A549 (cell line): ENCODE measurements at regions not wholly inside any gene's neighbourhood (a gene's known extent, or its start where the extent isn't known, plus 50 kb on each side); places are given as distances from the start of the nearest gene placed in this dataset.

ENCODE experiments used
- ATAC-seq, 2 experiments: fragments of 200-7000 bp in 1 of 2; fragments of >200 bp in 1 of 2; cut with Nextera tagmentation in 1 of 2; cut with Tn5 transposase in 1 of 2; 3 replicates each; pipeline versions ENCODE4 v1.8.0 to v1.9.1; 2018 to 2020; ENCODE audit warnings: mild to moderate bottlenecking in 1 of 2, moderate library complexity in 1 of 2
- CTCF ChIA-PET: fragments of 300-600 bp; sonication (Branson Sonifier 250); formaldehyde crosslinking; extraction: SDS; loops from one replicate; lab custom pipeline; 2021; ENCODE audit warnings: antibody characterized with exemption, inconsistent platforms; lab: Yijun Ruan, JAX
- POLR2A ChIA-PET: fragments of 350-600 bp; formaldehyde crosslinking; extraction: SDS; loops from one replicate; lab custom pipeline; 2021; ENCODE audit warnings: antibody characterized with exemption, inconsistent platforms; lab: Yijun Ruan, JAX
- DNase-seq, 2 experiments: peaks; one replicate each; pipeline versions ENCODE4 v3.0.0 to v3.0.0-alpha.2; 2011 to 2016; ENCODE audit warnings: low read depth in 1 of 2, low spot score in 1 of 2
- FAIRE-seq: peaks from 2 replicates; lab custom pipeline; 2011; peaks lifted over from hg19 to GRCh38; lab: Jason Lieb, UNC
- H3K27ac ChIP-seq, 2 experiments: fragments of >200 bp; sonication (Bioruptor Twin); formaldehyde crosslinking; 3 replicates each; pipeline ENCODE4 v1.5.1; 2016 to 2017
- H3K4me1 ChIP-seq: fragments of >200 bp; sonication (Bioruptor Twin); formaldehyde crosslinking; 3 replicates; pipeline ENCODE4 v1.6.1; 2016
- H3K4me2 ChIP-seq: fragments of >200 bp; sonication (Bioruptor Twin); formaldehyde crosslinking; 3 replicates; pipeline ENCODE4 v1.6.1; 2016
- H3K4me3 ChIP-seq: fragments of >200 bp; sonication (Bioruptor Twin); formaldehyde crosslinking; 3 replicates; pipeline ENCODE4 v1.5.1; 2016
- H3K9me3 ChIP-seq: fragments of >200 bp; sonication (Bioruptor Twin); formaldehyde crosslinking; 3 replicates; pipeline ENCODE4 v1.6.1; 2016
- ATOH8 ChIP-seq: fragments of 250-450 bp; sonication (Bioruptor Pico); IDR thresholded peaks from 2 replicates; pipeline ENCODE4 v1.5.0; 2020; ENCODE audit warnings: low read depth, mild to moderate bottlenecking, moderate library complexity
- BHLHE40 ChIP-seq: IDR thresholded peaks from 2 replicates; pipeline ENCODE4 v1.6.1; 2012; ENCODE audit warnings: low read depth, low read length, inconsistent platforms
- CBX2 ChIP-seq: fragments of 200-600 bp; sonication (generic); IDR thresholded peaks from 2 replicates; pipeline ENCODE4 v1.6.1; 2016; ENCODE audit warnings: low read depth, mild to moderate bottlenecking, borderline replicate concordance
- CBX8 ChIP-seq: fragments of 200-600 bp; sonication (generic); IDR thresholded peaks from 2 replicates; pipeline ENCODE4 v1.6.1; 2016
- CHD2 ChIP-seq: fragments of 150-350 bp; IDR thresholded peaks from 2 replicates; pipeline ENCODE4 v1.6.1; 2014; ENCODE audit warnings: low read length; ENCODE audit not compliant: partially characterized antibody
- CTCF ChIP-seq: fragments of >200 bp; sonication (Bioruptor Twin); formaldehyde crosslinking; IDR thresholded peaks from 3 replicates; pipeline ENCODE4 v1.5.1; 2016
- ELK1 ChIP-seq: fragments of 150-350 bp; IDR thresholded peaks from 2 replicates; pipeline ENCODE4 v1.6.1; 2014; ENCODE audit warnings: low read depth, mild to moderate bottlenecking, low read length
- EP300 ChIP-seq, 2 experiments: fragments of >200 bp; sonication (Bioruptor Twin); formaldehyde crosslinking; IDR thresholded peaks; 2 replicates in 1 of 2; 3 replicates in 1 of 2; pipeline ENCODE4 v1.6.1; 2016 to 2017
- FOSB ChIP-seq: fragments of 250-450 bp; sonication (Bioruptor Pico); IDR thresholded peaks from 2 replicates; pipeline ENCODE4 v1.5.0; 2020; ENCODE audit warnings: mild to moderate bottlenecking, moderate library complexity
- FOSL2 ChIP-seq, 2 experiments: fragments of 450-650 bp in 1 of 2; fragments of >200 bp in 1 of 2; sonication (Bioruptor Twin) in 1 of 2; formaldehyde crosslinking; IDR thresholded peaks; 2 replicates each; pipeline versions ENCODE4 v1.5.0 to v1.6.1; 2016 to 2020; ENCODE audit warnings: mild to moderate bottlenecking in 1 of 2, moderate library complexity in 1 of 2
- HES2 ChIP-seq: fragments of >200 bp; sonication (Bioruptor Twin); formaldehyde crosslinking; IDR thresholded peaks from 2 replicates; pipeline ENCODE4 v1.6.1; 2016
- HOXA7 ChIP-seq: fragments of 250-450 bp; sonication (Bioruptor Pico); IDR thresholded peaks from 2 replicates; pipeline ENCODE4 v1.5.0; 2020; ENCODE audit warnings: mild to moderate bottlenecking, moderate library complexity
- JUN ChIP-seq, 2 experiments: fragments of >200 bp; sonication (Bioruptor Twin); formaldehyde crosslinking; IDR thresholded peaks; 2 replicates in 1 of 2; 3 replicates in 1 of 2; pipeline ENCODE4 v1.6.1; 2016 to 2017
- KDM5A ChIP-seq: fragments of 200-600 bp; sonication (generic); IDR thresholded peaks from 2 replicates; pipeline ENCODE4 v1.6.1; 2016; ENCODE audit warnings: antibody characterized with exemption, mild to moderate bottlenecking
- MAFK ChIP-seq: fragments of 450-650 bp; IDR thresholded peaks from 2 replicates; pipeline ENCODE4 v1.6.1; 2014; ENCODE audit not compliant: partially characterized antibody
- MAZ ChIP-seq: fragments of 150-350 bp; IDR thresholded peaks from 2 replicates; pipeline ENCODE4 v1.6.1; 2014; ENCODE audit warnings: antibody characterized with exemption, low read depth, low read length, borderline replicate concordance
- MYC ChIP-seq: IDR thresholded peaks from 2 replicates; pipeline ENCODE4 v1.6.1; 2012; ENCODE audit warnings: mild to moderate bottlenecking, inconsistent platforms, low read length, improper control_type of control experiment, borderline replicate concordance
- NPAS2 ChIP-seq: fragments of 250-450 bp; sonication (Bioruptor Pico); IDR thresholded peaks from 2 replicates; pipeline ENCODE4 v1.8.0; 2022; ENCODE audit warnings: mild to moderate bottlenecking, moderate library complexity, borderline replicate concordance
- POLR2A ChIP-seq: IDR thresholded peaks from 2 replicates; pipeline ENCODE4 v1.6.1; 2012; ENCODE audit warnings: mild to moderate bottlenecking, low read length
- POLR2AphosphoS2 ChIP-seq: conservative IDR thresholded peaks from 2 replicates; pipeline ENCODE4 v1.6.1; 2012; ENCODE audit warnings: low read length, improper control_type of control experiment, inconsistent platforms
- RARB ChIP-seq: fragments of 250-450 bp; sonication (Bioruptor Pico); IDR thresholded peaks from 2 replicates; pipeline ENCODE4 v1.8.0; 2021; ENCODE audit warnings: mild to moderate bottlenecking, moderate library complexity
- RCOR1 ChIP-seq: fragments of 150-350 bp; IDR thresholded peaks from 2 replicates; pipeline ENCODE4 v1.6.1; 2014; ENCODE audit warnings: antibody characterized with exemption, low read length, low read depth
- RFX5 ChIP-seq: fragments of 450-650 bp; IDR thresholded peaks from 2 replicates; pipeline ENCODE4 v1.7.1; 2014; ENCODE audit warnings: antibody characterized with exemption, mild to moderate bottlenecking, moderate library complexity
- SREBF2 ChIP-seq: fragments of 450-650 bp; IDR thresholded peaks from 2 replicates; pipeline ENCODE4 v1.6.1; 2014; ENCODE audit warnings: mild to moderate bottlenecking, moderate library complexity
- ZFP36 ChIP-seq: fragments of 450-650 bp; IDR thresholded peaks from 2 replicates; pipeline ENCODE4 v1.6.1; 2014; ENCODE audit warnings: borderline replicate concordance; ENCODE audit not compliant: partially characterized antibody
- WGBS: methylation state at CpG from one replicate; pipeline ENCODE4 v1.1.6; 2017; ENCODE audit errors: missing lambda C conversion rate; 5-methylcytosine and 5-hydroxymethylcytosine counted together

GRCh38 chr16:5366126-5366525 is 268.5 kb upstream of the EEF2KMT start:
- H3K4me1 ChIP-seq, result no peaks in the 10 kb centered on the region
- POLR2A ChIA-PET, result no interaction called here
- CTCF ChIA-PET, result no interaction called here
- no peak for DNase-seq
- TF ChIP-seq KDM5A (no peak), FOSL2 (IDR thresholded peaks at IDR 0.05) (no peak), FOSL2 (CRISPR knock-in tag; IDR thresholded peaks at IDR 0.05) (no peak), BHLHE40 (no peak), CBX2 (no peak), POLR2A (no peak), POLR2AphosphoS2 (no peak), MYC (no peak), EP300 (IDR thresholded peaks at IDR 0.05) (no peak), ATOH8 (CRISPR knock-in tag) (no peak), NPAS2 (CRISPR knock-in tag) (no peak), FOSB (CRISPR knock-in tag) (no peak), ELK1 (no peak), SREBF2 (no peak), ZFP36 (no peak), JUN (IDR thresholded peaks at IDR 0.05) (no peak)
- TF ChIP-seq, all 56 proteins: peak for 0
- FAIRE-seq, result no peak
- Histone ChIP-seq H3K9me3 (no peaks in the 10 kb centered on the region), H3K27ac (no peak overlapping the region), H3K4me2 (no peak overlapping the region), H3K4me3 (no peak overlapping the region)
- 8% methylated on average over 4 of the region's 4 CpGs for WGBS
- no peak for ATAC-seq

- Histone ChIP-seq H3K4me3 (no peak overlapping the region), H3K4me2 (no peak overlapping the region), H3K9me3 (no peaks in the 10 kb centered on the region)
- CTCF ChIA-PET, result no interaction called here
- no peak for TF ChIP-seq CHD2
- TF ChIP-seq, all 56 proteins: peak for 0
- Histone ChIP-seq H3K27ac (no peak overlapping the region), H3K4me1 (no peaks in the 10 kb centered on the region)
- no peak for FAIRE-seq
- no peak for ATAC-seq
- POLR2A ChIA-PET, result no interaction called here
- no peak for DNase-seq
- 9% methylated on average over 5 of the region's 5 CpGs for WGBS
Measured at GRCh38 chr16:5364186-5364585, 266.6 kb upstream of the EEF2KMT start.

- no peaks in the 10 kb centered on the region for H3K9me3 ChIP-seq
Measured at GRCh38 chr16:5361322-5361721, 263.7 kb upstream of the EEF2KMT start.

More at GRCh38 chr16:5361322-5361721, 263.7 kb upstream of the EEF2KMT start:
- 11% methylated on average over 5 of the region's 5 CpGs for WGBS
- DNase-seq, result no peak
- no peak for TF ChIP-seq RFX5
- TF ChIP-seq POLR2AphosphoS2, result no peak
- TF ChIP-seq ELK1, result no peak
- TF ChIP-seq FOSL2 (IDR thresholded peaks at IDR 0.05), result no peak
- TF ChIP-seq FOSL2 (CRISPR knock-in tag; IDR thresholded peaks at IDR 0.05), result no peak
- no peak for TF ChIP-seq RARB (CRISPR knock-in tag)
- no peak for TF ChIP-seq CBX8
- no peak for TF ChIP-seq CTCF
- no peak for TF ChIP-seq HOXA7
- no peak for TF ChIP-seq HES2
- TF ChIP-seq RCOR1, result no peak
- TF ChIP-seq CHD2, result no peak
- no peak for TF ChIP-seq MAZ
- TF ChIP-seq MAFK, result no peak
- Histone ChIP-seq H3K27ac (no peak overlapping the region), H3K4me1 (no peaks in the 10 kb centered on the region), H3K4me3 (no peak overlapping the region), H3K4me2 (no peak overlapping the region)
- POLR2A ChIA-PET, result no interaction called here
- no peak for ATAC-seq
- FAIRE-seq, result no peak
- CTCF ChIA-PET, result no interaction called here
